Keratinocyte (primary cell): ENCODE measurements at regions not wholly inside any gene's neighbourhood (a gene's known extent, or its start where the extent isn't known, plus 50 kb on each side); places are given as distances from the start of the nearest gene placed in this dataset.

Experiments used
- DNase-seq: peaks from one replicate; pipeline ENCODE4 v3.0.0-alpha.2; 2011; ENCODE audit warnings: low read depth, missing footprints, low spot score
- FAIRE-seq: peaks from 2 replicates; lab custom pipeline; 2011; peaks lifted over from hg19 to GRCh38; lab: Jason Lieb, UNC
- H2AFZ ChIP-seq: 2 replicates; pipeline ENCODE4 v1.6.0; 2012; ENCODE audit warnings: low read length, control low read depth, inconsistent platforms; ENCODE audit not compliant: control insufficient read depth
- H3K27ac ChIP-seq: 2 replicates; pipeline ENCODE4 v1.5.1; 2011; ENCODE audit warnings: low read length; ENCODE audit not compliant: control insufficient read depth, insufficient read depth
- H3K27me3 ChIP-seq: 3 replicates; pipeline ENCODE4 v1.6.0; 2011; ENCODE audit warnings: low read length; ENCODE audit not compliant: control insufficient read depth, insufficient read depth; ENCODE audit errors: extremely low read depth
- H3K36me3 ChIP-seq, 2 experiments: 2 replicates in 1 of 2; 3 replicates in 1 of 2; pipeline ENCODE4 v1.5.1; 2011; ENCODE audit warnings: low read length in 2 of 2, mild to moderate bottlenecking in 1 of 2; ENCODE audit not compliant: control insufficient read depth in 2 of 2, insufficient read depth in 2 of 2; ENCODE audit errors: extremely low read depth in 1 of 2
- H3K4me1 ChIP-seq: 3 replicates; pipeline ENCODE4 v1.5.1; 2011; ENCODE audit warnings: low read length; ENCODE audit not compliant: control insufficient read depth, insufficient read depth; ENCODE audit errors: extremely low read depth
- H3K4me2 ChIP-seq: 3 replicates; pipeline ENCODE4 v1.6.0; 2011; ENCODE audit warnings: low read depth, low read length; ENCODE audit not compliant: control insufficient read depth, insufficient read depth; ENCODE audit errors: extremely low read depth
- H3K4me3 ChIP-seq, 3 experiments: fragments of 200-600 bp in 1 of 3; sonication (generic) in 1 of 3; 2 replicates in 2 of 3; 3 replicates in 1 of 3; pipeline ENCODE4 v1.5.1; 2011 to 2016; ENCODE audit warnings: low read length in 3 of 3, mild to moderate bottlenecking in 3 of 3, control low read depth in 2 of 3, inconsistent platforms in 1 of 3, low read depth in 1 of 3, mixed read lengths in 1 of 3, mixed run types in 1 of 3, moderate library complexity in 1 of 3; ENCODE audit not compliant: control insufficient read depth in 2 of 3, insufficient read depth in 2 of 3; ENCODE audit errors: extremely low read depth in 1 of 3
- H3K79me2 ChIP-seq: 2 replicates; pipeline ENCODE4 v1.6.0; 2012; ENCODE audit warnings: low read length; ENCODE audit not compliant: control insufficient read depth, insufficient read depth
- H3K9ac ChIP-seq: 3 replicates; pipeline ENCODE4 v1.6.0; 2011; ENCODE audit warnings: low read length; ENCODE audit not compliant: control insufficient read depth, insufficient read depth; ENCODE audit errors: extremely low read depth
- H3K9me1 ChIP-seq: 3 replicates; pipeline ENCODE4 v1.6.0; 2011; ENCODE audit warnings: low read length; ENCODE audit not compliant: control insufficient read depth, insufficient read depth; ENCODE audit errors: extremely low read depth
- H3K9me3 ChIP-seq: 2 replicates; pipeline ENCODE4 v1.5.1; 2012; ENCODE audit warnings: low read depth, low read length; ENCODE audit not compliant: control insufficient read depth
- H4K20me1 ChIP-seq: 3 replicates; pipeline ENCODE4 v1.6.0; 2011; ENCODE audit warnings: low read length; ENCODE audit not compliant: control insufficient read depth, insufficient read depth; ENCODE audit errors: extremely low read depth
- EZH2 ChIP-seq: IDR thresholded peaks from one replicate; pipeline ENCODE4 v1.6.1; 2012; ENCODE audit warnings: inconsistent platforms, mild to moderate bottlenecking, low read length, moderate library complexity
- dilution Hi-C: fragments of 300-500 bp; cut with MboI; formaldehyde crosslinking; loops from one replicate; pipeline ENCODE4 v1.7.0; 2020; ENCODE audit warnings: low sequenced_read_pairs; ENCODE audit not compliant: extremely low pct_ligation_motif_present
- TF ChIP-seq, protein P1 (sequence below), 3 experiments: IDR thresholded peaks in 1 of 3; conservative IDR thresholded peaks in 1 of 3; optimal IDR thresholded peaks in 1 of 3; 2 replicates in 2 of 3; 3 replicates in 1 of 3; pipeline versions ENCODE3 to v1.5.1; 2011; ENCODE audit warnings: low read length in 3 of 3, mild to moderate bottlenecking in 3 of 3, moderate library complexity in 2 of 3, control low read depth in 1 of 3, inconsistent platforms in 1 of 3; ENCODE audit not compliant: insufficient read depth in 2 of 3; ENCODE audit errors: extremely low read depth in 1 of 3

DNA sequence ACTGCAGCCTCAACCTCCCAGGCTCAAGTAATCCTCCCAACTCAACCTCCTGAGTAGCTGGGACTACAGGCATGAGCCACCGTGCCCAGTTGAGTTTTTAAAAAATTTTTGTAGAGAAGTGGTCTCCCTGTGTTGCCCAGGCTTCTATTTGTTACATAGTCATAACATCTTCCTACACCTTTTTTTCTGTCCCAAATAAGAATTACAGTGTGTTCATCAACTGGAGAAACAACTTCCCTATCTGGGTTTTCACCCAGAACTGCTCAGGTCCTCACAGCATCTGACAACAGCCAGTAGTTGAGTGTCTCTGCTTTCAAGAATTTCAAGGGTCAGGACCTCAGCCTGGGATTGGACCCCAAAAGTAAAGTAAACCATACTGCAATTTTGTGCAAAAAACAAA is 235.2 kb upstream of the AMIGO2 start:
- Histone ChIP-seq H3K9me3 (no peaks in the 10 kb centered on the region), H3K4me1 (no peaks in the 10 kb centered on the region), H4K20me1 (no peaks in the 10 kb centered on the region), H3K36me3 (no peaks in the 10 kb centered on the region), H2AFZ (no peak overlapping the region), H3K9ac (no peak overlapping the region), H3K4me3 (no peak overlapping the region), H3K9me1 (no peaks in the 10 kb centered on the region), H3K27ac (no peak overlapping the region), H3K27me3 (no peaks in the 10 kb centered on the region), H3K79me2 (no peaks in the 10 kb centered on the region), H3K4me2 (no peak overlapping the region)
- DNase-seq (no peak), FAIRE-seq (no peak)
- TF ChIP-seq, protein P1, sequence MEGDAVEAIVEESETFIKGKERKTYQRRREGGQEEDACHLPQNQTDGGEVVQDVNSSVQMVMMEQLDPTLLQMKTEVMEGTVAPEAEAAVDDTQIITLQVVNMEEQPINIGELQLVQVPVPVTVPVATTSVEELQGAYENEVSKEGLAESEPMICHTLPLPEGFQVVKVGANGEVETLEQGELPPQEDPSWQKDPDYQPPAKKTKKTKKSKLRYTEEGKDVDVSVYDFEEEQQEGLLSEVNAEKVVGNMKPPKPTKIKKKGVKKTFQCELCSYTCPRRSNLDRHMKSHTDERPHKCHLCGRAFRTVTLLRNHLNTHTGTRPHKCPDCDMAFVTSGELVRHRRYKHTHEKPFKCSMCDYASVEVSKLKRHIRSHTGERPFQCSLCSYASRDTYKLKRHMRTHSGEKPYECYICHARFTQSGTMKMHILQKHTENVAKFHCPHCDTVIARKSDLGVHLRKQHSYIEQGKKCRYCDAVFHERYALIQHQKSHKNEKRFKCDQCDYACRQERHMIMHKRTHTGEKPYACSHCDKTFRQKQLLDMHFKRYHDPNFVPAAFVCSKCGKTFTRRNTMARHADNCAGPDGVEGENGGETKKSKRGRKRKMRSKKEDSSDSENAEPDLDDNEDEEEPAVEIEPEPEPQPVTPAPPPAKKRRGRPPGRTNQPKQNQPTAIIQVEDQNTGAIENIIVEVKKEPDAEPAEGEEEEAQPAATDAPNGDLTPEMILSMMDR (optimal IDR thresholded peaks at IDR 0.05 in 1 of 3, IDR thresholded peaks at IDR 0.05 in 1 of 3, conservative IDR thresholded peaks at IDR 0.05 in 1 of 3; ENCODE audit: extremely low read depth in 1 of 3, insufficient read depth in 2 of 3, low read length in 3 of 3) = no peak
- no peak for TF ChIP-seq EZH2
- dilution Hi-C loops = no loop called here

DNA sequence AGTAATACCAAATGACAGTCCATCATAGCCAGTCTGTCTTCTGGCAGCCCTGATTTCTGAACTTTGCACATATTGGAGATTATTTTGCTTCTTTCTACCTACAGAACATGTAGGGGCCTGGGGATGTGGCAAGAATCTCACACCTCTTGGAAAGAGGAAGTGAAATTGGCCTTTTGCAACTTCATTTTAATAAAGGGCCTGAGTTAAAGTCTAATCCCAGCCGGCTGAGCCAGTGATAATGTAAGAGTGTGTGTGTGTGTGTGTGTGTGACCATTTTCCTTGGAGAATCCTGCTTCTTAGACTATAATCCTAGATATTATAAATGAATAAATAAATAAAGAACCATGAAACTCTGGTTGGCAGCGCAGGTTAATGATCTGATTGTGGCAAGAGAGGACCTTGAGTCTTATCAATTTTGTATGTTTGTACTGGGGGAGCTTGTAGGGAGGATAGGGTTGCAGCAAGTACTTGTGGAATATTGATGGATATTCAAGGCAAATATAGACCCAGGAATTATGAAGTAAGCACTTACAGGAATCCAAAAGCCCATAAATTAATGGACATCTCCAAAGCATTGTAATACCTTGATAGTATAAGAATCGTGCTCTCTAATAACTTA is 233.2 kb upstream of the AMIGO2 start:
- H3K9me1 ChIP-seq = no peaks in the 10 kb centered on the region
- H3K27ac ChIP-seq = no peak overlapping the region
- no peaks in the 10 kb centered on the region for H3K9me3 ChIP-seq
- no peak overlapping the region for H3K4me3 ChIP-seq
- no peaks in the 10 kb centered on the region for H4K20me1 ChIP-seq
- H3K36me3 ChIP-seq = no peaks in the 10 kb centered on the region
- no peaks in the 10 kb centered on the region for H3K79me2 ChIP-seq
- dilution Hi-C loops = no loop called here
- H3K9ac ChIP-seq = no peak overlapping the region
- DNase-seq (no peak), FAIRE-seq (no peak)
- H3K4me1 ChIP-seq = no peaks in the 10 kb centered on the region
- H2AFZ ChIP-seq = no peak overlapping the region
- H3K27me3 ChIP-seq = no peaks in the 10 kb centered on the region
- TF ChIP-seq EZH2 = no peak
- TF ChIP-seq, protein P1 (optimal IDR thresholded peaks at IDR 0.05 in 1 of 3, IDR thresholded peaks at IDR 0.05 in 1 of 3, conservative IDR thresholded peaks at IDR 0.05 in 1 of 3; ENCODE audit: extremely low read depth in 1 of 3, insufficient read depth in 2 of 3, low read length in 3 of 3) = no peak
- no peak overlapping the region for H3K4me2 ChIP-seq
